ENCODE measurements at regions not wholly inside any gene's neighbourhood (a gene's known extent, or its start where the extent isn't known, plus 50 kb on each side); places are given as distances from the start of the nearest gene placed in this dataset.
"Not testable (repeated sequence)": the region's sequence is repeated elsewhere in the genome, so short reads cannot be mapped to it uniquely, and the experiment has no call there.

DNA sequence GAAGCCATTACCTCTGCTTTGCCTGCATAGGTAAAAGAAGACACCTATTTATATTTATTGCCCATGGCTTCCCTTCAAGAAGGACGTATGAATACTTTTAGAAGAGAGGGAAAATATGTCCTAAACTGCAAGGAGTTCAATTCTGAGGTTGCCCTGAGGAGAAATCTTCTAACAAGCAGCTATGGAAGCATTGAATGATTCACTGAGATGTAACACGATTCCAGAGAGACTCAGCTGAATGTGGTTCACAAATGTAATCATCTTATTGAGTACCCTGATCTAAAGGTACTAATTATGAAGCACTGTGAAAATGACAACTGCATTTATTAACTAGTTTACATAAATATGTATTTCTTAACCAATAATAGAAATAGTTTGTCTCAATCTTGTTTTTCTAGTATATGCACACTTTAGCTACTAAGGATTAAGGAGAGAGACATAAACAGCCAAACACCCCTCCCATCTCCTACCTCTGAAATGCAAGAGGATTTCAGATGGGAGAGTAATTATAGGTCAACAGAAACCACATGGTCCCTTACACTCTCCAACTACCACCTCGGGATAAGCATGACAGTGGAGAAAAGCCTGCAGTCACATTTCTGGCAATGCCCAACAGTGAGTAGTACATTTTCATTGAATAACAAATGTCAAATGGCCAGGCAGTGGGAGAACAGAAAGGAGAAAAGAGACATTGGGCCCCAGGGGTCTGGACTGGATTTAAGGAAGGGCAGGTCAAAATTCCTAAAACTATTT lies 506.2 kb upstream of the IL12A start:
- DNase-seq = no peak

GRCh38 chr3:159482994-159483367 lies 505.7 kb upstream of the IL12A start:
- no peak for DNase-seq

- no peak for DNase-seq
Measured at GRCh38 chr3:159486580-159486979, 502.1 kb upstream of the IL12A start.

DNA sequence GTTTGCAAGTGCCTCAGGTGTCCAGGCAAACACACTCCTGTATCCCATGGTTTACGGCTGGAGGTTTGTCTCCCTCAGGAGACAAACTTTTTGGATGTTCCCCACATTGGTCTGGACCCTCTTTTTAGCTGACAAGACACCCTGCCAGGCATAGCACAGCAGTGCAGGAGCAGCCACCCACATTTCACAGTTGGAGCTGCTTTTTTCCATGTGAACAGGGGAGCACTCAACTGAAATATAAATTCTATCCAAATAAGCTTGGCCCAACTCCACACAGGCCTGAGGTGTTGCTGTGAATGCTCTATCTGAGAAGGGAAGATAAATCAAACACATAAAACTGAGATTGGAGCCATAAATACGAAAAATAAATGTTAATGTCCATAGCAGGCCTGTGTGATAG lies 501.3 kb upstream of the IL12A start:
- no peak for DNase-seq

DNA sequence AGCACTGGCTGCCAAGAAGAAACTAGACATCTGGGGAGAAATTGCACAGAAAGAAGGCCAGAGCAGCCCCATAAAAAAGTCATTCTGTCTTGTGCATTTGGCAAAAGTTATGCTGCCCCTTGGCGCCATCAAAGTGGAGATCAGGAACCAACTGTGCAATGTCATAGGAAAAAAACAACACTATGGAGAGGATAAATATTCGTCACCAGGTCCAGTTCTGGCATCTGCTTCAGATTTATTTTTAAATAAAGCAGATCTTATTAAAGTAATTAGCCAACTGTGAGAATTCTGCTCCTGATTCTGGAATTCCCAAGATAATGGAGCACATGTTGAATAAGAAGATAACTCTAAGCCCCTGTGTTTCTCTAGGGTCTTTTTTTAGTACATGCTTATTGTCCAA lies 500.0 kb upstream of the IL12A start:
- no peak for DNase-seq

DNA sequence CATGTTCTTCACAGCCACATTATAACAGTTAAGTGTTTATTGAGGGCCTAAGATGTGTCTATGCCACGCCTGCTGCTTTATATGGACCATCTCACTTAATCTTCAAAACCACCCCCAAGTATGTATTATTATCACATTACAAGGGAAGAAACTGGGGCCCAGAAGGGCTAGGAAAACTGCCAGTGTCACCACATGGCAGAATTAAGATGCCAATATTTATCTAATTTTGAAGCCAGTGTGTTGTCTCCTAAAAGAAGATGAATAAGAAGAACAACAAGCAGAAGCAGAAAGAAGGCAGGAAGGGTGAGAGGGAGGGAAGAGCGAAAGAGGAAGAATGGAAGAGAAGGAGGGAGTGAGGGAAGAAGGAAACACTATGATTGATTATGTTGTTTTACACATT lies 491.3 kb upstream of the IL12A start:
- no peak for DNase-seq

DNA sequence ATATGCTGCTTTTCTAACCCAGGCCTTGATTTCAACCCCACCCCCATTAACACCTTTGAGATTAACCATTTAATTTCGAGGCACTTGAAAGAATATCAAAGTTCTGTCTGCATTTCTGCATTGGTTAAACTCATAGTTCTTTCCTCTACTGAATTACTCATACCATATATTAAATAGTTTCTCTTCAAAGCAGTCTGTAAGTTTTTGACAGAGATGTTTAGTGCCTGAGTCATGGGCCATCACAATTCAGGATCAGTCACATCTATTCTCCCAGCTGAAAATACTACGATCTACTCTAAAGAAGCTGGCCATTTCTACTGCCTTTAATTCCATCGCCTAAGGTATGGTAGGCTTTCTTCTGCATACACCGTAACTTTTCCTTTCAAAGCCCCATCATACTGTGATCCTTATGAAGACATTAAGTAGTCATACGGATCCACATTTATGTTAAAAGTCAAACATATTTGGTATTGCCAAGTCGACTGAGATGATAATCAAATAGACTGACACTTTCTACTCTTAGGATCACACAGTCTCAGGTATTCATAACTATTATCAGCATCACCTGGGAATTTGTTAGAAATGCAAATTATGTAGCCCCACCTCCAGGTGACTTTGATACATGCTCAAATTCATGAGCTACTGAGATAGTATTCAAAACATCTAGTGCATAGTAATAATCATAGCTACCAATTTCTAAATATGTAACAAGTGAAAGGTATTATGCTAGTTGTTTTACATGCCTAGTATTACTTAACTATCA lies 489.4 kb upstream of the IL12A start:
- DNase-seq = no peak

- no peak for DNase-seq
Measured at GRCh38 chr3:159501029-159501428, 487.6 kb upstream of the IL12A start.

DNA sequence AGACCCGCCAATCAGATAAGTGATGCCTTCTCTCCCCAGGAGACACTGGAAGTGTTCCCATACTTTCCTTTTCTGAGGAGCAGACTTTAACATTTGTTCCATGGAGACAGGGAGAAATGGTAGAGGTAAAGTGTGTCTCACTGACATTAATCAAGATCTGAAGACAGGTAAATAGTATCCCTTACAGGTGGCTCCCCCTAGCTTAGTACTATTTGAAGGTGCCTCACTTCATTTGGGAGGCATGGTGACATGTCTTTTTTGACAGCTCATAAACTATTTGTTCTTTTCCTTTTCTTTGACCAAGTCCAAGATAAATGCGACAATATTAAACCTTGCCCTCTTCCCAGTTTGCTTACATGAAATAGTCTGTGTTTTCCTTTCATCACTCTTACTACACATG lies 485.6 kb upstream of the IL12A start:
- DNase-seq = no peak

GRCh38 chr3:159510988-159511387 lies 477.6 kb upstream of the IL12A start:
- not testable (repeated sequence) for DNase-seq

- no peak for DNase-seq
Measured at GRCh38 chr3:159513444-159513843, 475.2 kb upstream of the IL12A start.

- no peak for DNase-seq
Measured at GRCh38 chr3:159513867-159514380, 474.7 kb upstream of the IL12A start.

- DNase-seq = no peak
Measured at GRCh38 chr3:159517105-159517504, 471.5 kb upstream of the IL12A start.

DNA sequence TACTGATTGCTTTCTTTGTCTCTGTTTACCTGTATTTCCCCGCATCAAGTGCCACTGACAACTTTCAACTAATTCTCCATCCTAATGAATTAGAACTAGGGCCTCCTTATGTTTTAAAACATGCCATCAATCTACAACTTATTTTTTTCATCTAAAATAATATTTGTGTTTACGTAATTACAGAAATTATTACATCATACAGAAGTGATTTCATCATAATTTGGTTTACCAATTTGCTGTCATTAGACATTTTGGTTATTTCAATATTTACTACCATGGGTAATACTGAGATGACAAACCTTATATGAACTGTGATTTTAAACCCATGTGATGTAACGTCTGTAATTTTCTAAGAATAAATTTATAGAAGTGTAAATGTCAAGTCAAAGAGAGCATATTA lies 468.0 kb upstream of the IL12A start:
- DNase-seq = no peak

GRCh38 chr3:159522276-159522675 lies 466.4 kb upstream of the IL12A start:
- no peak for DNase-seq

DNA sequence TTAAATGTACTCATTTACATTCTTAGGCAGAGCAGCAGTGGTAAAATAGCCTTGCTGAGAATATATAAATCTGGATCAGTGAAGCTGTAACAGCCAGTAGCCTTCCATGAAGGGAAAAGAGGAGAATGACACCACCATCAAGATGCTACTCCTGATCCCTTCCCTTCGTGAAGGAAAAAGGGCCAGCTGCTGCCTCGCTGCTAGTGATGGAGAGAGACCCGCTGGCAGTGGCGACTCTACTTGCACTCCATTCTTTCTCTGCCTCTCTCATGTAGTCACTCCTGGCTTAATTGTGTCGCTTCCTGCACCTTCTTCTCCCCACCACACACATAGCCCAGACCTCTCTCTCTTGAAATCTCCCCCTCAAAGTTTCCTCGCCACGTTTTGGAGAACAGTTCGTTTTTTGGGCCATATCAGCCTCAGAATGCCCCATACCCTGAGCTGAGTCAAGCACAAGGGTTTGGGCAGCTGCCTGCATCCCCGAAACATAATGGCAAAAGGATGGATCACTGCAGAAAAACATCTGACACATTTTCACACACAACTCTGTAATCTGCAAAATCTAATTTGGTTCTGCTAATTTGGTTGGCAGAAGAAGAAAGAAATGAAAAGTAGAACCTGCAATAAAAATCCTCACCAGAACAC lies 460.3 kb upstream of the IL12A start:
- no peak for DNase-seq

- DNase-seq = no peak
Measured at GRCh38 chr3:159532577-159532976, 456.1 kb upstream of the IL12A start.

DNA sequence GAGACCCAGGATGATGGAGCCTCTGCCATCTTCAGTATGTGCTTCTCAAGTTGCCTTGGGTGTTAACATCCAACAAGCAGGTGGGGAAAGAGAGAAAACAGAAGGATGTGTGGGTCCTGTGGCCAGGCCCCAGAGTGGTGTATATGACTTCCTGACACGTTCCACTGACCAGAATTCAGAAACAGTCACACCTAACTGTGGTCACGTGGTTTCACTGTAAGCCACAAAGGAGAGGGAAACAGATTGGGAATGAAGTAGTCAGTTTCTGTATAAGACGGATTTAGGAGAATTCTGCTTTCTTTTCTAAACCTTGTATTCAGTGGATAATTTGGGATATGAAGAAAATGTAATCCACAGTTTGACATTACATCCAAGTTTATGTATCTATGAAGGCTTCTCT lies 454.1 kb upstream of the IL12A start:
- DNase-seq = no peak

- DNase-seq = no peak
Measured at GRCh38 chr3:159536876-159537275, 451.8 kb upstream of the IL12A start.

GRCh38 chr3:159538507-159538906 lies 450.1 kb upstream of the IL12A start:
- DNase-seq = no peak

DNA sequence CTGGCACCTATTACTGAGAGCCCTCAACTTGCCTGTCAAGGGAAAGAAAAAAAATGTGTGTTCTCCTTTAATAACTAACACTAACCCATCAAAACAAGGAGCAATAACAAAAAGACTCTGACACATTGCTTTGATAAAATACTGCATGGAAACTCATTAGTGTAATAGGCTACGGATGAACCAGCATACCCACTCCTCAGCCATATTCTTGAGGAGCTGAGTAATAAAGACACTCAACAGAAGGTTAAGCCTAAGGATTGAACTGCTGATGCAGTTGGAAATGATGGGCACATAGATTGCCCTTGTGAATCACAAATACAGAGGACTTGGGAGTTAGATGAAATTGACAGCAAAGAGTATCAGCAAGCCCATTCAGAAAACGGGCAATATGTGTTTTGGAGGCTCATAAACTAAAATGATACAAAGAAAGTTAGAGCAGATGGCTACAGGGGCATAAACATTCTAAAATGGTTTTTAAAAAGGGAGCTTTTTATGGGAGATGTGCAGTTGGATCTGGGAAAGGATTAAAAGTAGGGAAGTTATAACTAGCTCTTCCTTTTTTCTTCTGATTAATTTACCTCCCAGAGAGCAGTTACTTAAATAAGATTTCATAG lies 447.6 kb upstream of the IL12A start:
- no peak for DNase-seq

DNA sequence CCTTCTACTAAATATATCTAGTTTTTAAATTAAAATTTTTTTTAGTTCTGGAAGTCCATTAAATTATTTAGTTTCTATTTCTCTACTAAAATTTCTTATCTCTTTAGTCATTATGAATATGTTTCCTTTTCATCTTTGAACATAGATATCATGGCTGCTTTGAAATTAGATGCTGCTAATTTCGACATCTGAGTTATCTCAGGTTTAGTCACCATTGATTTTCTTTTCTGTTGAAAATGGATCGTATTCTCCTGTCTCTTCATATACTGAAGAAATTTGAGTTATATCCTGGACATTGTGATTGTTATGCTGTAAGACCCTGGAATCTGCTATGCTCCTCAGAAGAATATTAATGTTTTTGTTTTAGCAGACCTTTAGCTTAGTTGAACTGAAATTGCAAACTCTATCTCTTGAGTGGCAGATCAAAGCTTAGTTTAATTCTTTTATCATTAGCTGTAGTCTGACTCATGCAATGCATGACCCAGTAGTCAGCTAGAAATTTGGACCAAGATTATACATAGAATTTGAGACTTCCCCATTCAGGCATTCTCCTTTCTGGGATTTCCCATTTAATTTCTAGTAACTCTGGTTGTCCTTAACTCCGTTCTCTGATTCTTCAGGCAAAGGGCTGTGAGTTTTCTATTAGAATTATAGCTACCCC lies 439.8 kb upstream of the IL12A start:
- DNase-seq = no peak

- no peak for DNase-seq
Measured at GRCh38 chr3:159555205-159555604, 433.4 kb upstream of the IL12A start.
